ENCODE measurements at regions not wholly inside any gene's neighbourhood (a gene's known extent, or its start where the extent isn't known, plus 50 kb on each side); places are given as distances from the start of the nearest gene placed in this dataset.

- WGBS, 2 donors: 77 to 85% methylated on average over 11 of the region's 11 CpGs
- intact Hi-C loops (cut with DNase I): no loop called here
- Histone ChIP-seq H3K4me3 (no peak overlapping the region), H3K27me3 (peaks cover 0 to 32% (median 17%) of the 10 kb centered on the region in 7 donors), H3K36me3 (no peaks in the 10 kb centered on the region), H3K4me1 (no peaks in the 10 kb centered on the region), H3K27ac (no peak overlapping the region), H3K9me3 (no peaks in the 10 kb centered on the region)
- DNase-seq: no peak
- no peak for ATAC-seq
- no peak for TF ChIP-seq CTCF (IDR thresholded peaks at IDR 0.05)
These were observed 184.0 kb upstream of the RNF32 start for GRCh38 chr7:156456503-156457115.

GRCh38 chr7:156456032-156456431 lies 184.5 kb upstream of the RNF32 start:
- DNase-seq (no peak), ATAC-seq (no peak)
- WGBS, 2 donors: 74 to 76% methylated on average over 8 of the region's 8 CpGs
- Histone ChIP-seq H3K4me1 (no peaks in the 10 kb centered on the region), H3K27ac (no peak overlapping the region), H3K27me3 (peaks cover 0 to 32% (median 16%) of the 10 kb centered on the region in 7 donors), H3K36me3 (no peaks in the 10 kb centered on the region), H3K4me3 (no peak overlapping the region), H3K9me3 (no peaks in the 10 kb centered on the region)
- intact Hi-C loops (cut with DNase I): no loop called here
- no peak for TF ChIP-seq CTCF (IDR thresholded peaks at IDR 0.05)

- no peaks in the 10 kb centered on the region for H3K36me3 ChIP-seq
- no peak for DNase-seq
- no peak for TF ChIP-seq CTCF (IDR thresholded peaks at IDR 0.05)
- WGBS, 2 donors: 72 to 76% methylated on average over 3 of the region's 3 CpGs
- no peak for ATAC-seq
- H3K27me3 ChIP-seq: peaks cover 0 to 23% (median 10%) of the 10 kb centered on the region in 7 donors
- H3K4me1 ChIP-seq: no peaks in the 10 kb centered on the region
- intact Hi-C loops (cut with DNase I): no loop called here
- H3K27ac ChIP-seq: no peak overlapping the region
- no peak overlapping the region for H3K4me3 ChIP-seq
- no peaks in the 10 kb centered on the region for H3K9me3 ChIP-seq
These were observed 190.1 kb upstream of the RNF32 start for GRCh38 chr7:156450473-156450872.

GRCh38 chr7:156448918-156449317 lies 191.7 kb upstream of the RNF32 start:
- Histone ChIP-seq H3K9me3 (no peaks in the 10 kb centered on the region), H3K27ac (no peak overlapping the region), H3K27me3 (peaks cover 0 to 14% (median 7%) of the 10 kb centered on the region in 7 donors), H3K4me1 (no peaks in the 10 kb centered on the region), H3K4me3 (no peak overlapping the region), H3K36me3 (no peaks in the 10 kb centered on the region)
- TF ChIP-seq CTCF (IDR thresholded peaks at IDR 0.05): no peak
- DNase-seq (no peak), ATAC-seq (no peak)
- intact Hi-C loops (cut with DNase I): no loop called here
- 56 to 71% methylated on average over 1 of the region's 1 CpG for WGBS, 2 donors

Data from heart right ventricle (tissue), 16 donors.